SKM-1 (cell line): ENCODE measurements at regions not wholly inside any gene's neighbourhood (a gene's known extent, or its start where the extent isn't known, plus 50 kb on each side); places are given as distances from the start of the nearest gene placed in this dataset.

ENCODE experiments used
- DNase-seq: peaks from one replicate; lab custom pipeline; 2025; ENCODE audit not compliant: unreplicated experiment; lab: John Stamatoyannopoulos, UW

DNA sequence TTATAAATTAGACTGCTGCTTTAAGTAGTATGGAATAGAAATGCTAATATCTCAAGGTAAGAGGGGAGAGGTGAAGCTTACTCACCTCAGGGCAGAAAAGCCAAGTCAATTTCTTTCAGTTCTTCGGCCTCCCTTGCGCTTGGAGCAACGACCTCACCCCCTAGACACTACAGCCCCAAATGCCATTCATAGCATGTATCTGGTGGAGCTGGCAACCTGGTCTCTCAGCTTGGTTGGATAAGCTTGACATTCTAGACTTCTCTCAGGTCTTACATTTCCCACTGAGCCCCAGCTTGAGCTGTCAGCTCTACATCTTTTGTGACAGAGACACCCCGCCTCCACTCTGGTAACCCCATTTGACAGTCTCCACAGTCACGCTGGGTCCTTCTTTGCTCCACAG is 154.9 kb downstream of the ZNF608 start:
- DNase-seq: no peak

DNA sequence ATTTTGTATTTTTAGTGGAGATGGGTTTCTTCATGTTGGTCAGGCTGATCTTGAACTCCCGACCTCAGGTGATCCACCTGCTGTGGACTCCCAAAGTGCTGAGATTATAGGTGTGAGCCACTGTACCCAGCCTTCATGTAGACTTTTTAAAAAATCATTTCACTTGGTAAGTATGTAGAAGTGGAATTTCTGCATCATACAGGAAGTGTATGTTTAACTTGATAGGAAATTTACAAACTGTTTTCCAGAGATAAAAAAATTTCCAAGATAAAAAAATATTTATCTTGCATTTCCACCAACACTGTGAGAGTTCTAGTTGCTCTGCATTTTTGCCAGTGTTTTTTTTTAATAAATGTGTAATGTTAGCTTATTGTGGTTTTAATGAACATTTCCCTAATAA is 155.8 kb downstream of the ZNF608 start:
- DNase-seq: no peak

DNA sequence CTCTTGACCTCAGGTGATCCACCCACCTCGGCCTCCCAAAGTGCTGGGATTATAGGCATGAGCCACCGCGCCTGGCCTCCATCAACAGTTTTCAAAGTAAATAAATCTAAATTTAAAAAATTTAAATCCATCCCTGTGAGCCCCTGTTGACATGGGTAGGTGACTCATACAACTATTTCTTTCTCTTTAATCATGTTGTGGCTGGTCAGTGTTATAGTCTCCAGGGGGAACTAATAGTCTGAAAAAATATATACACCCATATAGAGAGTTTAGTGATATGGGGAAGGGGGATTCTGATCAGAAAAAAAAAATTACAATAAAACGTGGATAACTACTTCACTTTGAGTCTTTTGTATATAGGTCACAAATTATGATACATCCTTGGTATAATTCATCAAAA is 159.2 kb downstream of the ZNF608 start:
- no peak for DNase-seq

DNA sequence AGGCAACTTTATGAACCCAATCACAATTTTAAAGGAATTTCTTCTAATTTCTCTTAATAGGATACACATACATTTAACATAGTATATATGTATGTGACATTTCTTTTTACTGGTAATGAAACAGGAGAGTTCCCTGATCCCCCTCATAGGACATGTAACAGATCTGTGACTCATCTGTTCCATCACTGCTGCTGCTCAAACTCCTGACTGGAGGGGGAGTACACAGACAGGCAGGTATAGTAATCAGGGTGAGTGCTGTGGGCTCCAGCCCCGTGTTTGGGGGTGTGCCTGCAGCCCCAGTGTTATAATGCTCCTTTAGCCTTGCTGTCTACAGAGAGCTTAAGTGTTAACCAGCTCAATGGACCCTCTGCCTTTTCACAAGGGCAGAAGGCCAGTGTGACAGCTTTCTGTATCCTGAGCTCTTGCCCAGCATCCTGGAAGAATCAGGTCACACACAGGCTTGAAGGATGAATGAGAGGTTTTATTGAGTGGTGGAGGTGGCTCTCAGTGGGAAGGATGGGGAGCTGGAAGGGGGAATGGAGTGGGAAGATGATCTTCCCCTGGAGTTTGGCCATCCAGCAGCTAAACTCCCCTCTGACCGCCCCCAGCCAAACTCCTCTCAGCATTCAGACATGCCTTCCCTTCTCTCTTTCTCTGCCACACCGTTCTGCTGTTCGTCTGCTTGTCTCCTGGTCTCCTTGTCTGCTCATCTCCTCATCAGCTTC is 161.3 kb downstream of the ZNF608 start:
- no peak for DNase-seq

DNA sequence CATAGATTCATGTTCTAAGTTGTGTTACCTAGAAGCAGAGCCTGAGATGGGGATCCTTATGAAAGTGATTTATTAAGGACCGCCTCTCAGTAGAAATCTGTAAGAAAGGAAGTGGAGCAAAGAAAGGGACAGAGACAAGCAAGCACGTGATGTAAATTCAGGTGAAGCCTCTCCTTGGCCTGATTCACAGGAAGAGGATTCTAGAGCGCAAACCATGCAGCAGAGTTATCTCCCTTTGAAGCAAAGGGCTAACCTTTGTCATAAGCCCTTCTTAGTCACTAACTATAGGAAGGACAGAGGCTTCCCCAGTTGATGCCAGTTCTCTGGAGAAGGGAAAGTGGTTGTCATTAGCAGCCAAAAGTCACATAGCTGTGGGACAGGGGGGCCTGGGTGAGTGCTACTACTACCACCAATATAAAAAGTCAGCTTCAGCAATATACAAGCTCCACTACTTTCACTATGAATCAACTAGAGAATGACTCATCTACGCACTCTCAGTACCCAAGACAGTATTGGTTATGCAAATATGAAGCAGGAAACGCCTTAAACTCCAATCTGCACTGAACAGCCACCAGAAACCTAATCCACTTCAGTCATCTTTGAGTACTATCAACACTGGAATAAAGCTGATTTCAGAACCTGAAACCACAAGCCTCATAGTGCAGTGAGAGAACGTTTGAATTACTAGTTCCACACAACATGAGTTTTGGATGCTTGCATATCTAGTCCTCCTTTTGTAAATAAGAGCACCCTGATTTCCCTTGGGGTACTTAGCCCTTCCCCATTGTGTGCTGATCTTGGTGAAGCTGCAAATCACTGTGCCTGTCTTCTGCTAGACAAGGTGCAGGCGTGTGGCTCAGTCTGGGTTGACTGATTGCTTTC is 162.7 kb downstream of the ZNF608 start:
- DNase-seq: no peak

DNA sequence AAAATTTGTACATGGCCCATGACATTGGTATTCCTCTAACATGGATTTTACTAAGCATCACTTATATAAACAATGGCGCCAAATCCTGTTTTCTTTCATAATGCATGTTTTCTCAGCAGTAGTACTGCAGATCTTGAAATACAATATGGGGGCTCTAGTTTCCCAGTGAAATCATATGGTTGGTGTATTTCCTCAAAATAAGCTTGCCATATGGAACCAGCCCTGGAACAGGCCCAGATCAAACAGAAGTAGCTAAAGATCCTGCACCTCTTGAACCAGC is 163.9 kb downstream of the ZNF608 start:
- no peak for DNase-seq

DNA sequence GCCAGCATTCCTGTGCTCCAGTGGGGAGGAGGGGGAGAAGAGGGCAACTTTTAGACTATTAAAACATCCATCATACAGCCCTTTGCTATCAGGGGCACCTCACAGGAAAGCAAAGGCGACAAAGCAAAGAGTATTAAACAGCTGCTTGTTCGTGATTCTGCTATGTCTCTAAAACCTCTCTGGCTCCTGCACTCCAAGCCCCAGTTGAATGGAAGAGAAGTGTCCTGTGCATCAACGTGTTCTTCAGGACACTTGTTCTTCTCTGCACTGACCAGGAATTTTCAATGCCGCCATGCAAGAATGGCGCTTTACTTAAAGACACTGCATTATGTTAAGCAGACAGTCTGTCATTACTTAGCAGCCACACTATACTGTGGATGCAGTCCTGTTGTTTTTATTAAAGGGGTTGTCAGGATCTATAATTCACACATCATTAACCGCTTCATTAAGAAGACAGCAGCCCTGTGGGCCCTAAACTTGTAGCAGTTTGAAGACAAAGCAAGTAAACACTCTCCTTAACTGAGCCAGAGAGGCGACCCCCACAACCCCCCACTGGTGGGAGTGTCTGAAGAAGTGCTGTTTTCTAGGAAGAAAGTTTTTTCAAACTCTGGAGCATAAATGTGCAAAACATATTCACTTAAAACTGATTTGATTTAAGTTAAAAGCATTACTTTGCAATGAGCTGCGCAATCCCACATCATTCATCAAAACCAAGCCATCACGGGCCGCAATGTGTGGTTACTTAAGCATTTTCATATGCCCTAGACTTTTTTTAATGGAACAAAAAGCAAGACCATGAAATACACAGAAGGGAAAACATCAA is 164.5 kb downstream of the ZNF608 start:
- no peak for DNase-seq

DNA sequence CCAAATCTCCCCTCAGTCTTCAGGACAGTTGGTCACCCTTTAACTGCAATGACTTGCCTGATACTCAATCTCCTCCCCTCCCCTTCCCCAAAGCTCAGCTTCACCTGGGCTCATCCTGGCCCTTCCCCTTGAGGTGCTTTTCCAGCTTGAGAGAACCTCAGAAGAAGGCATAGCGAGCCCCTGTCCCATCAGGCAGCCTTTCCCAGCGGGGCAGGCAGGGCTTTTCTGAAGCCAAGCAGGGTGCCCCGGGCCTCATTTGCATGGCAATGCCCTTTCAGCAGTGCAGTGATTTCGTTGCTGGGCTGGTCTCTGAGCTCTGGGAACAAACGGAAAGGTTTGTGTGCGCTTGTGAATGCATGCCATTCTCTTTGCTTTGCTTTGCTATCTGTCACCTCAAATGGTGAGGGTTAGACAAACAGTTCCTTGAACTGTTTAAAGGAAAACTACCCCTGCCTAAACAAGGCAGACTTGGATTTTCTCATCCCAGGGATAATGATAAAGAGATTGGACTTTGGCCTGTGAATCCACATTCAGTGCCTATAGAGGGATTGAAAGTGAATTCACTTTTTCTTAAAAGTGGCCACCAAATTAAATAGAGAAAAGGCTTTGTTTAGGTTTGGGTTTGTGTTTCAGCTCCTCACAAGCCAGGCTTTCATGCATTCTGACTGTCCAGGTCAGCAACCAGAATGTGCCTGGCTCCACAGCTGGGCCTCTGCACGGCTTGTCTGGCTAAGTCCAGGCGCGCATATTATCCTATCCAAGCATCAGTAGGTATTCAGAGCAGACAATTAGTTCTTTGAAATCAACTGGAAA is 165.3 kb downstream of the ZNF608 start:
- no peak for DNase-seq

DNA sequence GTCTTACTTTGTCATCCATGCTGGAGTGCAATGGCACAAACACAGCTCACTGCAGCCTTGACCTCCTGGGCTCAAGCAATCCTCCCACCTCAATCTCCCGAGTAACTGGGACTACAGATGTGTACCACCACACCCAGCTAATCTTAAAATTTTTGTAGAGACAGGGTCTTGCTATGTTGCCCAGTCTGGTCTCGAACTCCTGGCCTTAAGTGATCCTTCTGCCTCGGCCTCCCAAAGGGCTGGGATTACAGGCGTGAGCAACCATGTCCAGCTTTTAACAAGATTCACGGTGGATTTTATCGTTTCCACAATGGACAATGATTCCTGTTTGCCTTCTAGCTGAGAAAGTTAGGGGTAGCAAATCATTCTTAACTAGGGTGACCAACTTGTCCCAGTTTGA is 165.9 kb downstream of the ZNF608 start:
- no peak for DNase-seq

DNA sequence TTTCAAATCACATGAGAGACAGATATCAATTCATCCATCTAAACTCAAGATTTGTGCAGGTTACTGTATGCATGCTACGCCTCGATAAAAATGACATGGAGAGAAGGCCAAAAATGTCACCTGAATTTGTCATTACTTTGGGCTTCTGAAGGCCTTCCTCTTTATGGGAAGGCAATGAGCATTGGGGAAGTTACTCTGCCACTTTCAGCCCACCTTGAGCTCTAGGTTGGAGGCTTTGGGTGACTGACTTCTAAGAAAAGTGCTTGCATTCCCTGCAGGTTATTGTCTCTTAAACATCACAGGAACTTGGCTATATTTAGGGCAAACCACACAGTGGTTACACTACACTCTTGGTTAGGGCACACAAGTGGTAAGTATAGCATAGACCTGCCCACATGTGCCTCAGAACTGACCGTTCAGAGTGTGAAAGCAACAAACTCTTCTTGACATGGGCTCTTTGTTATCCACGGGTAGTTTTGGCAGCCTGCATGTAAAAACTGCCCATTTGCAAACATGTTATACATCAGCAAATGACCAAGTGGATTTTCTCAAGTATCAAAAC is 169.5 kb downstream of the ZNF608 start:
- no peak for DNase-seq

DNA sequence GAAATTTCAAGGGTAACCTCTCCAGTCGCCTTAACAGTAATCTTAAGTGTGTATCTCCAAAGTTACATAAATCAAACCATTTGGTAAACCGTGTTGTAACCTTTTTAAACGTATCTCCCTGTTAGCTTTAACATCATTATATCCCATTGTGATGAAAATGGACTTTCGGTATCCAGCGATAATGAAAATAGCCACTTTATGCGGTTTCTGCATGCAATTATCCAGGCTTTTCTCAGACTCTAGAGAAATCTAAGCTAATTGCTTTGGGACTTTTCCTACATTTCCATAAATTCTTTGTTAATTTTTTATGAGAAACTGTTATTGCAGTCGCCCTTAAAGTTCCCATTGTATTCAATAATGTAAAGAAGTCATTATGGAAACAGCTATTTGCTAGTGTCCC is 170.7 kb downstream of the ZNF608 start:
- no peak for DNase-seq

DNA sequence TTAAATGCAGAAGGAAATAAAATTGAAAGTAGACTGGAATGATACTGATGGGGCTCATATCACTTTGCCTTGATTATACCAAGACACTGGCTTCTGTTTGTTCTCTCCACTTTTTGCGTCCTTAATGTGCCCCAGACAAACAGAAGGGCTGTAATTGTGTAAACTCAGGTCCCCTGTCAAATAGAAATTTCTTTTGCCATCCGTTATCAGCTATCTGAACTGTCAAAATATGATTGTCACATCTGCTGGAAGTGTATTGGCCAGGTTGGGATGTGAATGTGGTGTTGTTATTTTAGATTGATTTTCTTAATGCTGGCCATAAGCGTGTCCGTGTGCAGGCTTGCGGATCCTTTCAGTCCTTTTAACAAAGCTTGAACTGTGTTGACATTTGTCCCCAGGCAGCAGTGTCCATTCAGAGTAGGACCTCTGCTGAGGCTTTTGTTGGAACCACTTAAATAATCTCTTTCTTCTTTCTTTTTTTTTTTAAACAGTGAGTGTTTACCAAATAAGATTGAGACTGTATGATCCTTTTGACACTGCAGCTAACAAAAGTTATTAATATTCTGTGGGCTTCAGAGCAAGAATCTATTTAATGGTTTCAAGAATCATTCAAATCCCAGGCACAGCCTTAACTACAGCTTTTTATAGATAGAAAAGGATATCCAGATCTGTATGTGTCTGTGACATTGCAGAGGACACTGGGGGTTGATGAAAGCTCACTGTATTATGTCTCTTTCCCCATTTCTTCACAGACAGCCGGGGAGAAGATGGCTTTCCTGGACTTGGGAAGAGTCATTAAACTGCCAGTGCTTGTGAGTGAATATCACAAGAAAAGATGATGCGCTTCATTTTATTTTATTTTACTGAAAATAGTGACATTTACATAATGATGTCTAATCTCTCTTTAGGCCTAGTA is 171.7 kb downstream of the ZNF608 start:
- no peak for DNase-seq

DNA sequence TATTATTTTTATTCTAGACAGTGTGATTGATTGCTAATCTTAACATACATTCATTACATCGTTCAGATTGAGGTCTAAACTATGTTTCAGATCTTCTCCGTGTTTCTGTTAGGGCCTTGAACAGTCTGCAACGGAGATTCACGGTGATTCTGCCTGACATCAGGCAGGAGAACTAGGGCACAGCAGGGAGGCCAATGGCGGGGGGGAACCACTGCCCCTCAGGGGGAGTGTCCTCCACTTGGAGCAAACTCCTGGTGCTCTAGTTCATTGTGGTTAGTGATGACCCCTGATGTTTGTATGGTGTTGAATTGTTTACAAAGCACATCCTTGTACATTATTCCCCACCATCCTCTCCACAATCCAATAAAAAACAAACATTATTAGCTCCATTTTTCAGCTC is 173.5 kb downstream of the ZNF608 start:
- no peak for DNase-seq

DNA sequence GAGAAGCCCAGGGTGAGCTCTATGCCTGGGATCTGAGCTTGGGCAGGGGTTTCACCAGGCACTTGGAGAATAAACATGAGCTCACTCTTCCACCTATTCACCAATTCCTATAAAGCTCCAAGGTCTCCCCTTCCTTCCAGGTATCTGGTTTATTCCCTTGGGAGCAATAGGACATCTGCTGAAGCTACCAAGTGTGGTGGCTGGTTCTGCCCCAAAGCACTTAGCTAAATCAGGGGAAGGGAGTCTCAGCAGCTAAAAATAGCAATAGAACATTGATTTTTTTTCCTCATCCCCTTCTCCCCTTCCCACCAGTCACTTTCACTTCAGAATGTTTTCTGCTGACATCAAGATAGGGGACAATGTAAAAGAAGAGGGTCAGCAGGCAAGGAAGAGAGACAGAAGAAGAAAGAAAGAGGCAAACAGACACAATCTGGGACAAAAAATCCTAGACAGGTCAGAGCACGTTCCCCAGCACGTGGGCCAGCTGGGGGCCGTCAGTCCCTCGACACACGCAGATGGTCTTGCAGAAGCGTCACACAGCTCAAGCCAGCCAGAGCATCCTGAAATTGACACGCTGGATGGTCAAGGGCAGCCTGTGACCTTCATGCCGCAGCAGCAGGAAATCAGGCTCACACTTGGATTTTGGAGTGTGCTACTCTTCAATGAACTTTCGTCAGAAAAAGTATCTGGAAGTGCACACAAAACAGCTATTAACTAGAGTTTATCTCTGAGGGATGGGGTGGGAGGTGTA is 176.0 kb downstream of the ZNF608 start:
- no peak for DNase-seq

DNA sequence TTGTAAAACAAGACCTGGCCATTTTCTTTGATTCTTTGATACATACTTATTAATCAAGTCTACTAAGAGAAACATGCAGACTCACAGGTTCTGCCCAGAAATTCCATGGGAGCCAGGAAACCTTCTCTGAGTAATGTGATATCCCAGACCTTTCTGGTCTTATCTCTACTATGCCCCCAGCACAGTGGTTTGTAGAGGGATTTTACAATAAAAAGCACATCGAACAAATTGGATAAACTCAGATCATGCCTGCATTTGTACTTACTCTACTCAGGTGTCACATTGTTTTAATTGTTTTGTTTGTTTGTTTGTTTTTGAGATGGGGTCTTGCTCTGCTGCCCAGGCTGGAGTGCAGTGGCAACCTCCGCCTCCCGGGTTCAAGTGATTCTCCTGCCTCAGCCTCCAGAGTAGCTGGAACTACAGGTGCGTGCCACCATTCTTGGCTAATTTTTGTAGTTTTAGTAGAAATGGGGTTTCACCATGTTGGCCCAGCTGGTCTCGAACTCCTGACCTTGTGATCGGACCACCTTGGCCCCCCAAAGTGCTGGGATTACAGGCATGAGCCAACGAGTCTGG is 179.5 kb downstream of the ZNF608 start:
- DNase-seq: no peak

DNA sequence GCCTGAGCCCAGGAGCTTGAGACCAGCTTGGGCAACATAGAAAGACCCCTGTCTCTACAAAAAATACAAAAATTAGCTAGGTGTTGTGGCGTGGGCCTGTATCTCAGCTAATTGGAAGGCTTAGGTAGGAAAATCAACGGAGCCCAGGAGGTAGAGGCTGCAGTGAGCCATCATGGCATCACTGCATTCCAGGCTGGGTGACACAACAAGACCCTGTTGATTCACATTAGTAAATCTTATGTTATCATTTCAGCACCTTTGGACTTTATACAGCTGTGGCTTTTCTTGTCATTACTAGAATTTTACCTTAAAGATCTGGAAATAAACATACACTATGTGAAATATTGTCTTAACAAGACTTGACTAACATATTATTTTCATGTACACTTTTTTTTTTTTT is 185.0 kb downstream of the ZNF608 start:
- DNase-seq: no peak

DNA sequence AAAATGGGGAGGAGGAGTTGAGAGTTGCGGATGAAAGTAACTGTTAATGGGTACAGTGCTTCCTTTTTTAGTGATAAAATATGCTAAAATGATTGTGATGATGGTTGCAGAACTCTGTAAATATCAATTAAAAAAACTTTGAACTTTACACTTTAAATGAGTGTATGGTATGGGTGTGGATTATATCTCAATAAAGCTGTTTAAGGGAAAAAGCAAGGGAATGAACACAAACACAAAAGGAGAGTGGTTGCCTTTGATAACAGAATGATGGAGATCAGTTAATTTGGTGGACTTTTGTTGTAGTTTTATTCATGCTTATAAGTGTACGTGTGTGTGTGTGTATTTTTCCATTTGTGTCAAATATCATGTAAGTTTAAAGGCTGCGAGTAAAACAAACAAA is 186.1 kb downstream of the ZNF608 start:
- no peak for DNase-seq

DNA sequence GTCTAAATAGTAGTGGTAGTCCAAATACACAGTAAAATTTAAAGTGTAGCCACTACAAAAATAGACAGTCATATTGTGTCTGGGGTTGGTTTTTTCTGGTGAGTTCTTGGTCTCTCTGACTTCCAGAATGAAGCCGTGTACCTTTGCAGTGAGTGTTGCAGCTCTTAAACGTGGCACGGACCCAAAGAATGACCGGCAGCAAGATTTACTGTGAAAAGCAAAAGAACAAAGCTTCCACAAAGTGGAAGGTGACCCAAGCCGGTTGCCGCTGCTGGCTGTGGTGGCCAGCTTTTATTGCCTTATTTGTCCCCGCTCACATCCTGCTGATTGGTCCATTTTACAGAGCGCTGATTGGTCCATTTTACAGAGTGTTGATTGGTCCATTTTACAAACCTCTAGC is 188.7 kb downstream of the ZNF608 start:
- no peak for DNase-seq
